Activated CD8-positive, alpha-beta T cell treated with anti-CD3 and anti-CD28 coated beads for 36 hours (primary cell): ENCODE measurements at regions not wholly inside any gene's neighbourhood (a gene's known extent, or its start where the extent isn't known, plus 50 kb on each side); places are given as distances from the start of the nearest gene placed in this dataset.
"Not testable (repeated sequence)": the region's sequence is repeated elsewhere in the genome, so short reads cannot be mapped to it uniquely, and the experiment has no call there.

Source experiments
- ATAC-seq: fragments of 200-7000 bp; cut with Tn5 transposase; one replicate; pipeline ENCODE4 v1.10.0; 2021; ENCODE audit warnings: mild to moderate bottlenecking, moderate library complexity
- CTCF ChIA-PET: fragments of 350-600 bp; sonication (Branson Sonifier 250); formaldehyde crosslinking; loops from one replicate; lab custom pipeline; 2021; ENCODE audit warnings: antibody characterized with exemption; lab: Charles Lee
- POLR2A ChIA-PET: fragments of 350-600 bp; sonication (Branson Sonifier 250); formaldehyde crosslinking; loops from one replicate; lab custom pipeline; 2021; ENCODE audit warnings: antibody characterized with exemption; lab: Charles Lee
- DNase-seq: peaks from one replicate; pipeline ENCODE4 v3.0.0-alpha.2; 2020
- H3K27ac Mint-ChIP-seq: one replicate; pipeline ENCODE4 v1.8.0; 2021; ENCODE audit warnings: mild to moderate bottlenecking, mixed read lengths
- H3K27me3 Mint-ChIP-seq: one replicate; pipeline ENCODE4 v1.8.0; 2021; ENCODE audit warnings: mixed read lengths
- H3K36me3 Mint-ChIP-seq: one replicate; pipeline ENCODE4 v1.8.0; 2021; ENCODE audit warnings: low read depth, mixed read lengths
- H3K4me1 Mint-ChIP-seq: one replicate; pipeline ENCODE4 v1.8.0; 2021; ENCODE audit warnings: low read depth, mixed read lengths
- H3K4me3 Mint-ChIP-seq: one replicate; pipeline ENCODE4 v1.8.0; 2021; ENCODE audit warnings: mild to moderate bottlenecking, moderate library complexity, mixed read lengths
- H3K9me3 Mint-ChIP-seq: one replicate; pipeline ENCODE4 v1.8.0; 2021; ENCODE audit warnings: mixed read lengths
- intact Hi-C: fragments of 100-400 bp; cut with micrococcal nuclease; formaldehyde crosslinking; loops from one replicate; pipeline ENCODE4 v1.10.0; 2022
- TF ChIP-seq, protein P1 (sequence below): fragments of 200-600 bp; IDR thresholded peaks from one replicate; pipeline ENCODE4 v1.8.0; 2022; ENCODE audit warnings: antibody characterized with exemption, mild to moderate bottlenecking

DNA sequence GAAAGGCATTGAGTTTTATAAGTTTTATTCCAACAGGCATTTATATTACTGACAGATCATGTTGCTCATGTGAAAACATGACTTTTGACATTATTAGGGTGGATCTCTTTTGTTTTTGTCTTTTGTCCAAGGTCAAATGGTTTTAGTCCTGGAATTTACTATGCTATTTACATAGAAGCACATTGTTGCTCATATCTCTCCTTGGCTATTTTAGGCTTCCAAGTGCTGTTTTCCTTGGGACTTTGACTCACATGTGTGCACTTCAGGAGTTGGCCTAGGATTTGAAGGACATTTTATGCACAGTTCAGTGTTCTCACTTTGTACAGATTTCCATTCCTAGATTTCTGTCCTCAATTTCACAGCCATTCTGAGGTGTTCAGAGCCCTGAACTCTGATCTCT is 225.7 kb downstream of the PYDC2 start:
- ChIA-PET POLR2A (no interaction called here), CTCF (no interaction called here)
- ATAC-seq (no peak), DNase-seq (no peak)
- TF ChIP-seq, protein P1, sequence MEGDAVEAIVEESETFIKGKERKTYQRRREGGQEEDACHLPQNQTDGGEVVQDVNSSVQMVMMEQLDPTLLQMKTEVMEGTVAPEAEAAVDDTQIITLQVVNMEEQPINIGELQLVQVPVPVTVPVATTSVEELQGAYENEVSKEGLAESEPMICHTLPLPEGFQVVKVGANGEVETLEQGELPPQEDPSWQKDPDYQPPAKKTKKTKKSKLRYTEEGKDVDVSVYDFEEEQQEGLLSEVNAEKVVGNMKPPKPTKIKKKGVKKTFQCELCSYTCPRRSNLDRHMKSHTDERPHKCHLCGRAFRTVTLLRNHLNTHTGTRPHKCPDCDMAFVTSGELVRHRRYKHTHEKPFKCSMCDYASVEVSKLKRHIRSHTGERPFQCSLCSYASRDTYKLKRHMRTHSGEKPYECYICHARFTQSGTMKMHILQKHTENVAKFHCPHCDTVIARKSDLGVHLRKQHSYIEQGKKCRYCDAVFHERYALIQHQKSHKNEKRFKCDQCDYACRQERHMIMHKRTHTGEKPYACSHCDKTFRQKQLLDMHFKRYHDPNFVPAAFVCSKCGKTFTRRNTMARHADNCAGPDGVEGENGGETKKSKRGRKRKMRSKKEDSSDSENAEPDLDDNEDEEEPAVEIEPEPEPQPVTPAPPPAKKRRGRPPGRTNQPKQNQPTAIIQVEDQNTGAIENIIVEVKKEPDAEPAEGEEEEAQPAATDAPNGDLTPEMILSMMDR = no peak
- no peaks in the 10 kb centered on the region for H3K4me1 Mint-ChIP-seq
- H3K9me3 Mint-ChIP-seq = peaks cover 1% of the 10 kb centered on the region
- no peak overlapping the region for H3K27ac Mint-ChIP-seq
- no peaks in the 10 kb centered on the region for H3K36me3 Mint-ChIP-seq
- intact Hi-C loops = no loop called here
- no peak overlapping the region for H3K4me3 Mint-ChIP-seq
- H3K27me3 Mint-ChIP-seq = no peaks in the 10 kb centered on the region

DNA sequence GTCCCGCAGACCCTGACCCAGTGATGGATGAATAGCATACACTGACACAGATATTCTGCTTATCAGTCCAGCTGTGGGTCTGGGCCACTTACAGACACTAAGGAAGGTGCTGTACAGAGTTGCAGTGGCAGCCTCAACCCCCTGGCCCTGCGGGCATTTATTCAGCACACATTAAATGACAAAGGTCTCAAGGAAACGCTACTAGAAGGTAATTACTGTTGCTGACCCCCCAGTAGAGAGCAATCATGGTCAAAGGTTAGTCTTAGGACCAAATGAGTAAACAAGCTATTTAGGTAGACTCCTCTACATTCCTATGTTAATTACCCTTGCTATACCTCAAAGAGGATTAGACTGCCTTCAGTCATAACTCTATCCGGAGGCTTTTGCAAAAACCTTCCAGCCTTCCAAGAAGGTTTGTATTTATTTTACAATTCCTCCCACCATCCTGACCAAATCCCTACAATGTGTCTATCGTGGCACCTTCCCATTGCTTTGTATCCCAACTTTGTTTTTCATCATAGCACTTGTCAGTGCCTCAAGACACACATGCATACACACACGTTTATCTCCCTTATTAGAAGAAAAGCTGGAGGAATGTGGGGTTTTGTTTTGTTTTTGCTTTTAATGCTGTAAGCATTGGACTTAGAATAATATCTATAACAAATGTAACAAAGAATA is 227.9 kb downstream of the PYDC2 start:
- H3K36me3 Mint-ChIP-seq = no peaks in the 10 kb centered on the region
- TF ChIP-seq, protein P1 = no peak
- ChIA-PET POLR2A (no interaction called here), CTCF (no interaction called here)
- DNase-seq (no peak), ATAC-seq (no peak)
- H3K27me3 Mint-ChIP-seq = no peaks in the 10 kb centered on the region
- intact Hi-C loops = no loop called here
- peaks cover 2% of the 10 kb centered on the region for H3K9me3 Mint-ChIP-seq
- no peak overlapping the region for H3K27ac Mint-ChIP-seq
- H3K4me1 Mint-ChIP-seq = no peaks in the 10 kb centered on the region
- H3K4me3 Mint-ChIP-seq = no peak overlapping the region

DNA sequence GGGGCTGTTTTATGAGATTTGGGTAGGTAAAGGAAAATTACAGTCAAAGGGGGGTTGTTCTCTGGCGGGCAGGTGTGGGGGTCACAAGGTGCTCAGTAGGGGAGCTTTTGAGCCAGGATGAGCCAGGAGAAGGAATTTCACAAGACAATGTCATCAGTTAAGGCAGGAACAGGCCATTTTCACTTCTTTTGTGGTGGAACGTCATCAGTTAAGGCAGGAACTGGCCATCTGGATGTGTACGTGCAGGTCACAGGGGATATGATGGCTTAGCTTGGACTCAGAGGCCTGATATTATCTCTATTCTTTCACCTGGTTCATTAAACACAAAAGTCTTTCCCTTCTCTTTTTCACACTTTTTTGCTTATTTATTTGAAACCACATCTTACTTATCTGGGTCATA is 230.2 kb downstream of the PYDC2 start:
- H3K27me3 Mint-ChIP-seq, H3K27ac Mint-ChIP-seq, H3K9me3 Mint-ChIP-seq, CTCF ChIA-PET, ATAC-seq, intact Hi-C loops, H3K4me1 Mint-ChIP-seq, POLR2A ChIA-PET, H3K36me3 Mint-ChIP-seq, H3K4me3 Mint-ChIP-seq, DNase-seq: not testable (repeated sequence)

DNA sequence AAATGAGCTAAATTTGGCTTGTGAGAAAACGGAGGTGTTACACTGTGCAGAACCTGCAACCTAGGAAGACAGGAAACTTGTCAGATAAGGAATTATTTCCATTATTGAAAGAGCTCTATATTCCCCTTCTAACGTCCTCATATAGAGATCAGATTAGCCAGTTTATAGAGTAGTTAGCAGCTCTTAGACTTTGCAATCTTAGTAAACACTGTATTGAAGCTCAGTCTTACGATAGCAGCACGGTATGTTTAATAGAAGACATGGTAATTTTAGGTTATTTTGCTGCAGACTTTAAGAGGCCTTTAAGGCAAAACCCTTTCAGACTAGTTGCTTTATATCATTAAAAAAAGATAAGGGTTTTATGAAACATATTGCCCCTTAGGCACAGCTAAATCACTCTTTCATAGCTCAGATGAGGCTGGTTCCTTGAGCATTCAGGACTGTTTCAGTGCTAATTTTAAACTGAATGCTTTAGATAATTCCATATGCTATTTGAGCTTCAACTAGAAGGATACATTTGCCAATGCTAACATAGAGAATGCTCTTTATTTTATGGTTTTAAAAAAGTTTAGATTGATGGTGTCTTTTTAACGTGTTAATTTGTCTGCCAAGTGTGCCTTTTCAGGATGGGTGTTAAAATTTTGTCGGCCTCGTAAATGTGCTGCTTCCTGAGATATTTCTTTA is 234.3 kb downstream of the PYDC2 start:
- H3K4me3 Mint-ChIP-seq = no peak overlapping the region
- no peak overlapping the region for H3K27ac Mint-ChIP-seq
- peaks cover 1% of the 10 kb centered on the region for H3K9me3 Mint-ChIP-seq
- intact Hi-C loops = no loop called here
- no peaks in the 10 kb centered on the region for H3K36me3 Mint-ChIP-seq
- no peaks in the 10 kb centered on the region for H3K4me1 Mint-ChIP-seq
- CTCF ChIA-PET = no interaction called here
- H3K27me3 Mint-ChIP-seq = no peaks in the 10 kb centered on the region
- TF ChIP-seq, protein P1 = no peak
- ATAC-seq = no peak
- no peak for DNase-seq
- POLR2A ChIA-PET = no interaction called here

DNA sequence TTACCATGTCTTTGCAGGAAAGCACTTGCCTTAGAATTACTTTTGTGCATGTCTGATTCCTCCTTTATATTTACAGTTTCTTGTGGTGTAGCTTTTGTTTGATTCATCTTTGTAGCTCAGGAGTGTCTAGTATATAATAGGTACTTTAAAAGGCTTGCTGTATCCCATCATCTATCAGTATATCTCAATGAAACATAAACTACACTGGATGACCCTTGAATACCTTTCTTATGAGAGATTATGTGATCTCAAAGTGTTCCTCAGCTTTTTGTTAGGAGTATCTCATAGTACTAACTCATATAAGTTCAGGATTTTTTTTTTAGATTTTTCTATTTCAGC is 234.8 kb downstream of the PYDC2 start:
- ATAC-seq (no peak), DNase-seq (no peak)
- TF ChIP-seq, protein P1 = no peak
- H3K27ac Mint-ChIP-seq = no peak overlapping the region
- no peaks in the 10 kb centered on the region for H3K4me1 Mint-ChIP-seq
- H3K36me3 Mint-ChIP-seq = no peaks in the 10 kb centered on the region
- H3K4me3 Mint-ChIP-seq = no peak overlapping the region
- no peaks in the 10 kb centered on the region for H3K27me3 Mint-ChIP-seq
- intact Hi-C loops = no loop called here
- CTCF ChIA-PET = no interaction called here
- POLR2A ChIA-PET = no interaction called here
- peaks cover 1% of the 10 kb centered on the region for H3K9me3 Mint-ChIP-seq
